HK-2 (cell line): ENCODE measurements at regions not wholly inside any gene's neighbourhood (a gene's known extent, or its start where the extent isn't known, plus 50 kb on each side); places are given as distances from the start of the nearest gene placed in this dataset.
"Not testable (repeated sequence)": the region's sequence is repeated elsewhere in the genome, so short reads cannot be mapped to it uniquely, and the experiment has no call there.

Experiments used
- DNase-seq: peaks from one replicate; pipeline ENCODE4 v3.0.0-alpha.2; 2018; ENCODE audit not compliant: unreplicated experiment

DNA sequence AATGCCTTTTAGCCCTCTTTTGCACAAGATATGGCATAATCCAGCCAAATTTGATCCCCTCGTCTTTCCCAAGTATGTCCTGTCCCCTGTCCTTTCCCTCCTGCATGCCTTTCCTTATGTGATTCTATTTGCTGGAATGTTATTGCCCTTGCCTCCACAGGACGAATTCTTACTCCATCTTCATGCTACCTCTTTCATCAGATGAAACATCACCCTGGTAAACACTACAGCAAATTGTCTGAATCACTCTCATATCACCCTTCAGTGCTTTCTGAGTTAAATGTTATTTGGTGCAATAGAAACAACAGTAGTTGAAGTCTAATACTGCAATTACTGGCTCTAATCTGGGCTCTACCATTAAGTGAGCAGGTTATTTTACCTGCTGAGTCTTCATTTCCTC, 52.2 kb upstream of the FAT1 start:
- no peak for DNase-seq

- DNase-seq = no peak
Measured at GRCh38 chr4:186778134-186778533, 54.5 kb upstream of the FAT1 start.

DNA sequence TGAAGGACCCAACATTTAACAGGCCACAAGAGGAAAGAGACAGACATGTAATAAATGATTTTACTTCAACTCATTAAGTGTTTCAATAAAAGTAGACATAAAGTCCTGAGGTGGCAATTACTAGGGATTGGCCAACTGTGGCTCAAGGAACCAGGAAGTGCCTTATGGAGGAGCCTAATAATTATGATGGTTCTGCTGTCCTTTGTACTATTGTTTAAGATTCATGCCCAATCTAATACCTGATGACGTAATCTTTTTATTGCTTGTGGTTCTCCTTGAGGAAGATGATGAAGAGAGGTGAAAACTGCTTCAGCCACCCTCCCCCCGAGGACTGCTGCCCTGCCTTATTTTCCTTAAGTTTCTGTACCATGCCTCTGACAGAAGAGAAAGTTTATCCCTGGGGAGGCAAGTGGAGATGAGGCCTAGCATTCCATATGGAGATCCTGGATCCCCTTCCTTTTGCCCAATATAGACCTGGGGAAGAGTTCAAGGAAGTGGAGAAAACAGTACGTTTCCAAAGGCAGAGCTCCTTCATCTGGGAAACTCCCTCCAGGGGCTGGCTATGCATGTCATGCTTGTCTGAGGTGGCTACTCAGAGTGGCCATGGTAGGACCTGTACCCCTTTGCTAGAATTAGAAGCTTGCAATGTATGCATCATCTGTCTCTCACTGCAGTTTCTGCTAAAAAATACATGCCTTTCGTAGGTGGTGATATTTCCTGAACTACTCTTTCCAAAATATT, 56.8 kb upstream of the FAT1 start:
- DNase-seq = no peak

GRCh38 chr4:186781032-186781917, 57.6 kb upstream of the FAT1 start:
- DNase-seq = no peak

GRCh38 chr4:186782302-186782701, 58.6 kb upstream of the FAT1 start:
- DNase-seq = no peak

DNA sequence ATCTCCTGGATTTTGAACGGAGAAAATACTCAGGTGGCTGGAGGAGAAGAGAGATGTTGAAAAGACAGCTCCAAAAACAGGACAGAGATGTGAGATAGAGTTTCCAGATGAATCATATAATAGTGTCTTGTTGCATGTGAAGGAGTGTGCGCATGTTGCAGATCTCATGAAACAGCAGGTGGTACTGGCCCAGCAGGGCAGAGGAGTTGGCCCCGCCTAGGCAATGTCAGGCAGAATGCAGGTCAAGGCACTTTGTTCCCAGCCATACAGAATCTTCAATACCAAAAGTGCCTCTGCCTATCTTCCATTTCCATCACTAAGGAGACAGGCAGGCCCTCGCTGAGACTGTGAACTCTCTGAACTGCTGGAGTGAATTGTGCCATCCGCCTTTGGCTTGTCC, 63.9 kb upstream of the FAT1 start:
- DNase-seq = no peak

GRCh38 chr4:186789651-186790050, 66.0 kb upstream of the FAT1 start:
- no peak for DNase-seq

- no peak for DNase-seq
Measured at GRCh38 chr4:186790630-186791029, 67.0 kb upstream of the FAT1 start.

DNA sequence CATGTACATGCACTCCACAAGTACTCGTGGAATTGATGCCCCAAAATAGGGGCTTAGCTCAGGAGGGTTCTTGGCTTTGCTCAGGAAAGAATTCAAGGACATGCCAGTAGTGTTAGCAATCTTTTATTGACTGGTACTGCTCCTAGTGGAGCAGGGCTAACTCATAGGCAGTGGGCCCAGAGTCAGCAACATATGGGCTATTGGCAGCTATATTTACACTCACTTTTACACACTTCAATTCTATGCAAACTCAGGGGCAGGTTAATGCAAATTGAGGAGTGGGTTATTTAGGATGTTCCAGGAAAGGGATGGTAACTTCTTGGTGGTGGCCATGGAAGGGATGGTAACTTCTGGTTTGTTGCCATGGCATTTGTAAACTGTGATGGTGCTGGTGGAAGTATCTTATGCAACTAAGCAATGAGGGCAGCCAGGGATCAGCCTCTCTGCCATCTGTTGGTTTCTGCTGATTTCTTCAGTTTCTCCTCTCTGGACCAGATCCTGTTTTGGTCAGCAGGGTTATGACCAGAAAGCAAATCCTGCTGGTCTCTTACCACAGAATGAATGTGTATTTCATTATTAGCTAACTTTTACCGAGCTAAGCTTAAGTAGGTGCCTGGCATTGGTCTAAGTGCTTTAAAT, 69.2 kb upstream of the FAT1 start:
- DNase-seq = no peak

GRCh38 chr4:186798951-186799659, 75.4 kb upstream of the FAT1 start:
- DNase-seq = no peak

- no peak for DNase-seq
Measured at GRCh38 chr4:186805020-186805820, 81.6 kb upstream of the FAT1 start.

- not testable (repeated sequence) for DNase-seq
Measured at GRCh38 chr4:186805917-186806316, 82.3 kb upstream of the FAT1 start.

DNA sequence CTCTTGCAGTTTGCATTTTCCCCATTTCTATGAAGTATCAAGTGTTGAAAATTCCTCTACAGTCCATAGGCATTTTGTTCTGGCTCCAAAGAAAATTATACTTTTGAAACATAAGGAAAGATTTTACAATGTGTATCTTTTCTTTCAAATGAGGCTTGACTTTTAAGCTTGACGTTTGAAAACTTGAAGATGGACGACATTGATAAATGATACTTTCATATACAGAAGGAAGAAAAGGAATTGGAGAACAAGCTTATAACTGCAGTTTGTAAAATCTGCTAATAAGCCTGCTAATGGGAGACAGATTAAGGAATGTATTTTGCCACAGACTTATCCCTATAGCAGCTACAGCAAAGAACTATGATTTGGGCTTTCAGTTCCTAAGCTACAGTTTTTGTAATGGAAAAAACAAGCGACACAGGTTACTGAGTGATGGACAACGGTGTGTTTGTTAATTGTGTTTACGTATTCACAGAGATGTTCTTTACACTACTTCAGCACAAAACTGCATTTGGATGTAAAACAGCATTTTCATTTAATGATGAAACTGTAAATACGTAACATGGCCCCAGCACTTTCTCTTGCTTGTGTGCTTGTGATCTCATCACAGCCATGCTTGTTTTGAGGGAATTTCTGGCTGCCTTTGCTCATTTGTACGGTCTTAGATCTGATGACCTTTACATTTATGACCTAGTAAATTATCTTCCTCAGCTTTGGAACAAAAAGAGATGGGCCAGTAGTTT, 83.2 kb upstream of the FAT1 start:
- DNase-seq = no peak

GRCh38 chr4:186807808-186808629, 84.4 kb upstream of the FAT1 start:
- DNase-seq = no peak

- DNase-seq = peak; percentile 23
Measured at GRCh38 chr4:186808630-186809018, 85.0 kb upstream of the FAT1 start.

DNA sequence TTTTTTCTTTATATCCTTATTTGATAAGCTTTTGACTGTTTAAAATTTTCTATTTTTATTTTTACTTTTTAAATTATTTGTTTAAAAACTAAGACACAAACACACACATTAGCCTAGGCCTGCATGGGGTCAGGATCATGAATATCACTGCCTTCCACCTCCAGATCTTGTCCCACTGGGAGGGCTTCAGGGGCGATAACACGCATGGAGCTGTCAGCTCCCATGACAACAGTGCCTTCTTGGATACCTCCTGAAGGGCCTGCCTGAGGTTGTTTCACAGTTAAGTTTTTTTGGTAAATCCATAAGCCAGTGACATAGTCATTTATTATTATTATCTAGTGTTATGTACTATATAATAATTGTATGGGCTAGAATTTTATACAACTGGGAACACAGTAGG, 85.4 kb upstream of the FAT1 start:
- DNase-seq = no peak

GRCh38 chr4:186810613-186811150, 87.0 kb upstream of the FAT1 start:
- DNase-seq = no peak

DNA sequence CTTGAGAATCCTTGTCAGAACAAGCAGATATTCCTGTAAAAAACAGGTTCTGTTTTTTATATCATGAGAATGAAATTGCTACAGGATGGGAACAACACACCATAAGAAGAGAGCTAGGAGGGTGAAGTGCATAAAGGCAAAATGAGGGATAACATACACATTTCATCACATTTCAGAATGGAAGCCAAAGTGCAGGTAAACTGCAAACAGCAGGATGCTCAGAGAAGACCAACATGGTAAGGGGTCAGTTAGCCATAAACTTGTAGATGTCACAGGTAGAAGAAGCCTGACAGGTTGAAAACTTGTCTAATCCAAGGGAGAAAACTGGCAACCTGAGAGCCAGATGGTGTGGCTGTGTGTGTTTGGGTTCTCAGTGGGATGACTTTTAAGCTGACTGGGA, 88.9 kb upstream of the FAT1 start:
- DNase-seq = no peak

- no peak for DNase-seq
Measured at GRCh38 chr4:186813377-186814068, 89.9 kb upstream of the FAT1 start.
